NCI-H2196 (cell line): ENCODE measurements at regions not wholly inside any gene's neighbourhood (a gene's known extent, or its start where the extent isn't known, plus 50 kb on each side); places are given as distances from the start of the nearest gene placed in this dataset.
"Not testable (repeated sequence)": the region's sequence is repeated elsewhere in the genome, so short reads cannot be mapped to it uniquely, and the experiment has no call there.

Experiments used
- DNase-seq: peaks from one replicate; lab custom pipeline; 2025; ENCODE audit not compliant: unreplicated experiment; lab: John Stamatoyannopoulos, UW

GRCh38 chr4:11069083-11069482 is 359.6 kb downstream of the HS3ST1 start:
- DNase-seq: no peak

- not testable (repeated sequence) for DNase-seq
Measured at GRCh38 chr4:11066584-11066983, 362.1 kb downstream of the HS3ST1 start.

- DNase-seq: not testable (repeated sequence)
Measured at GRCh38 chr4:11060637-11061036, 368.1 kb downstream of the HS3ST1 start.

GRCh38 chr4:11054937-11055336 is 370.4 kb upstream of the CLNK start:
- DNase-seq: not testable (repeated sequence)

- no peak for DNase-seq
Measured at GRCh38 chr4:11053601-11054220, 369.1 kb upstream of the CLNK start.

- DNase-seq: no peak
Measured at GRCh38 chr4:11051181-11051580, 366.6 kb upstream of the CLNK start.

GRCh38 chr4:11050766-11051165 is 366.2 kb upstream of the CLNK start:
- DNase-seq: no peak

GRCh38 chr4:11049001-11049400 is 364.4 kb upstream of the CLNK start:
- no peak for DNase-seq

GRCh38 chr4:11042760-11043159 is 358.2 kb upstream of the CLNK start:
- no peak for DNase-seq

- DNase-seq: no peak
Measured at GRCh38 chr4:11039634-11040131, 355.1 kb upstream of the CLNK start.

GRCh38 chr4:11038926-11039325 is 354.4 kb upstream of the CLNK start:
- DNase-seq: no peak

GRCh38 chr4:11037637-11038036 is 353.1 kb upstream of the CLNK start:
- DNase-seq: no peak

GRCh38 chr4:11028334-11028733 is 343.8 kb upstream of the CLNK start:
- no peak for DNase-seq

GRCh38 chr4:11021333-11021732 is 336.8 kb upstream of the CLNK start:
- no peak for DNase-seq

- DNase-seq: no peak
Measured at GRCh38 chr4:11019451-11020240, 335.1 kb upstream of the CLNK start.

GRCh38 chr4:11014199-11014598 is 329.6 kb upstream of the CLNK start:
- no peak for DNase-seq

GRCh38 chr4:11013094-11013664 is 328.6 kb upstream of the CLNK start:
- no peak for DNase-seq

GRCh38 chr4:11011249-11011648 is 326.7 kb upstream of the CLNK start:
- DNase-seq: no peak

GRCh38 chr4:11010624-11011023 is 326.1 kb upstream of the CLNK start:
- DNase-seq: no peak

- no peak for DNase-seq
Measured at GRCh38 chr4:11009281-11009680, 324.7 kb upstream of the CLNK start.

GRCh38 chr4:11005300-11005699 is 320.7 kb upstream of the CLNK start:
- DNase-seq: no peak

- DNase-seq: no peak
Measured at GRCh38 chr4:11004818-11005217, 320.2 kb upstream of the CLNK start.
